Activated CD8-positive, alpha-beta T cell treated with anti-CD3 and anti-CD28 coated beads, Interleukin-2, amount 10 ng/mL, durations not matched to agents 7 days and 5 days (primary cell): ENCODE measurements at regions not wholly inside any gene's neighbourhood (a gene's known extent, or its start where the extent isn't known, plus 50 kb on each side); places are given as distances from the start of the nearest gene placed in this dataset.

Experiments used
- ATAC-seq: fragments of 150-1000 bp; cut with Tn5 transposase; one replicate; pipeline ENCODE4 v1.10.0; 2021; ENCODE audit warnings: moderate library complexity
- CTCF ChIA-PET: fragments of 350-600 bp; sonication (Branson Sonifier 250); formaldehyde crosslinking; loops from one replicate; lab custom pipeline; 2021; ENCODE audit warnings: antibody characterized with exemption; lab: Charles Lee
- POLR2A ChIA-PET: fragments of 350-600 bp; sonication (Branson Sonifier 250); formaldehyde crosslinking; loops from one replicate; lab custom pipeline; 2021; ENCODE audit warnings: antibody characterized with exemption; lab: Charles Lee
- DNase-seq: peaks from one replicate; pipeline ENCODE4 v3.0.0-alpha.2; 2020
- H3K27ac Mint-ChIP-seq: one replicate; pipeline ENCODE4 v1.8.0; 2021; ENCODE audit warnings: mild to moderate bottlenecking, mixed read lengths
- H3K27me3 Mint-ChIP-seq: one replicate; pipeline ENCODE4 v1.8.0; 2021; ENCODE audit warnings: low read depth, mixed read lengths
- H3K36me3 Mint-ChIP-seq: one replicate; pipeline ENCODE4 v1.8.0; 2021; ENCODE audit warnings: low read depth, mixed read lengths
- H3K4me1 Mint-ChIP-seq: one replicate; pipeline ENCODE4 v1.8.0; 2021; ENCODE audit warnings: low read depth, mixed read lengths
- H3K4me3 Mint-ChIP-seq: one replicate; pipeline ENCODE4 v1.8.0; 2021; ENCODE audit warnings: mild to moderate bottlenecking, mixed read lengths
- H3K9me3 Mint-ChIP-seq: one replicate; pipeline ENCODE4 v1.8.0; 2022; ENCODE audit warnings: mixed read lengths; ENCODE audit not compliant: insufficient read depth

DNA sequence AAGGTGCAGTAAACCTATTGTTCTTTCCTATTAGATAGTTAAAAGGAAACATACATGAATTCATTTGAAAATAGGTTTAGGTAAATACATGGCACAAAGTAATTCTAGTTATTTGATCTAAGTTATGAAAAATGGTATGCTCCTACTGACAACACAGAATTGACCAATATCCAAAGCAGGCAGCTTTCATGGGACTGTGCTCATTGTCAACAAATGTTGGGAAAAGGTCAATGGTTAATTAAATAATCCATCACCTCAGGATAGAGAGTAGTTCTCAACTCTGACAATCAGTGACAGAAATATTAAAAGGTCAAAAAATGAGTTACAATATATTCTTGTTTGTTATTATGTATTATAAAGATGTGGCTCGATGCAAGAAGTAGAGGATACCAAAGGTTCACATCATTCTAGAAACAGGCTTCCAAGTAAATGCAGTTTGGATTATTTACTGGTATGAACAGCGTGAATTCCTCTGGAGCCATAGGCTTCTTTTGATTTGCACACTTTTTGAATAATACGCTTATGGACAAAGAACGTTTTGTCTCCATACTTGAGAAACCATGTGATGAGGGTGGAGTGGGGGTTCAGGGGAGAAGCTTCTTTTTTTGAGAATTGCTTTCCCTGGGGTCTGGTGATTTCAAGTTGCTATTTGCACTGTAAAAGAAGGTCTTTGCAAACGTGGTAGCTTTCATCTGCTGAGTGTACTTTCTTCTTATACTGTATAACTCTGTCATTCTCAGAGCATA is 422.0 kb upstream of the ZEB2 start:
- Mint-ChIP-seq H3K4me1 (no peaks in the 10 kb centered on the region), H3K36me3 (no peaks in the 10 kb centered on the region), H3K27ac (no peak overlapping the region), H3K27me3 (no peaks in the 10 kb centered on the region), H3K4me3 (no peak overlapping the region), H3K9me3 (no peaks in the 10 kb centered on the region)
- ATAC-seq (no peak), DNase-seq (no peak)
- CTCF ChIA-PET = no interaction called here
- POLR2A ChIA-PET = no interaction called here

GRCh38 chr2:144939590-144939989 is 419.7 kb upstream of the ZEB2 start:
- H3K27ac Mint-ChIP-seq = no peak overlapping the region

DNA sequence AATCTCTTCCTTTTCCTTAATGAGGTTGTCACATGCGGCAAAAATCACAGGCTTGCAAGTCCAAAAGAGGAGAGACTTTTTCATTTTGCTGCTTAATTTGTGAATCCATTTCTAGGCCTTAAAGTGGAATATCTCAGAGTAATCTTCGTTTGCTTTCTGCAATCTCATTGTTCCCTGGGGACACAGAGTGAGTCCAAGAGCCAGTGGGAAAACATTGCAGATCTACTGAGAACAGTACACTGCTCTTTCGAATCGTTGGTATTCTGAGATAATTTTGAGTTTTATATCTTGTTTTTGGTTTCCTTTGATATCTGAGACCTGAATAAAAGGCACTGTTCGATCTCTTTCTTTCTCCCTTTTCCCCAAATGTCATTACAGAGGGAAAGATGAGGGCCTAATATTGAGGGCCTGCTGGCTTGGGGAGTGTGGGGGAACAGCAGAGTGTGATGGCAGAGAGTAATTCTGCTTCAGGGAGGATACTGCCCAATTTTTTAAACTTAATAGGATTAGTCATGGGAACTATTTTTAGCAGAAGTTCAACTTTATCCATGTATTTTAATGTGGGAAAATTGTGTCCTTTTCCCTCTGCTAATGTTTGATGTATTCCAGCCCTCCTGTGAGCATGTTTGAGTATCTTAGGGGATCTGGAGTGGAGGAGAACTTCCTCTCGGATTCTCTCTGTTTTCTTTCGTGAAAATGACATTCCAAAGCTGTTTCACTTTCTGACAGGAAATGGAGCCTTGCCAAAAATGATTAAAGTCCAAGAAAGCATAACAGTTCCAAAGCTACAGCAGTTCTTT is 418.2 kb upstream of the ZEB2 start:
- Mint-ChIP-seq H3K9me3 (no peaks in the 10 kb centered on the region), H3K27ac (no peak overlapping the region), H3K27me3 (no peaks in the 10 kb centered on the region), H3K36me3 (no peaks in the 10 kb centered on the region), H3K4me3 (no peak overlapping the region), H3K4me1 (no peaks in the 10 kb centered on the region)
- ChIA-PET POLR2A (no interaction called here), CTCF (no interaction called here)
- no peak for ATAC-seq
- DNase-seq = no peak

More at GRCh38 chr2:144939590-144939989, 419.7 kb upstream of the ZEB2 start:
- H3K4me3 Mint-ChIP-seq = no peak overlapping the region
- no peaks in the 10 kb centered on the region for H3K36me3 Mint-ChIP-seq
- no peaks in the 10 kb centered on the region for H3K4me1 Mint-ChIP-seq
- no peak for DNase-seq
- ATAC-seq = no peak
- CTCF ChIA-PET = no interaction called here
- POLR2A ChIA-PET = no interaction called here
- H3K27me3 Mint-ChIP-seq = no peaks in the 10 kb centered on the region
- H3K9me3 Mint-ChIP-seq = no peaks in the 10 kb centered on the region

DNA sequence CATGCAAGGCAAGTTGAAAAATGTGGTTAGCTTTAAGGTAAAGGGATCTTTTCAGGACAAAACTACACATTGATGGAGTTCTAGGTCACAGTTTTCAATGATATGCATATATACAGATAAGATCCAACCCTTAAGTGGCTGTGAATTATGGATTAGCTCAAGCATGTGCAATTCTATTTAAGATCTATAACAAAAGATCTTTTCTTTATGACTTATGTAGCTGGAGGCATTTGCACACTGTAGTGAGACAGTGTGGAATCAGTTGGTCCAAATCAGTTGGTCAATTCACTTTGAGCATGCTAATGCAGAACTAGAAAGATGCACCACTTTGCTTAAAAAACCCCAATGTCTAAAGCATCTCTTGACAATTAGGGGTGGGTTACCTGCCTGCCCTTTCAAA is 417.1 kb upstream of the ZEB2 start:
- no peaks in the 10 kb centered on the region for H3K9me3 Mint-ChIP-seq
- no peak overlapping the region for H3K4me3 Mint-ChIP-seq
- POLR2A ChIA-PET = no interaction called here
- no peaks in the 10 kb centered on the region for H3K36me3 Mint-ChIP-seq
- CTCF ChIA-PET = no interaction called here
- H3K27ac Mint-ChIP-seq = no peak overlapping the region
- no peaks in the 10 kb centered on the region for H3K4me1 Mint-ChIP-seq
- DNase-seq (no peak), ATAC-seq (no peak)
- H3K27me3 Mint-ChIP-seq = no peaks in the 10 kb centered on the region

GRCh38 chr2:144936442-144936841 is 416.5 kb upstream of the ZEB2 start:
- POLR2A ChIA-PET = no interaction called here
- Mint-ChIP-seq H3K36me3 (no peaks in the 10 kb centered on the region), H3K27me3 (no peaks in the 10 kb centered on the region), H3K9me3 (no peaks in the 10 kb centered on the region), H3K27ac (no peak overlapping the region), H3K4me1 (no peaks in the 10 kb centered on the region), H3K4me3 (no peak overlapping the region)
- DNase-seq (no peak), ATAC-seq (no peak)
- CTCF ChIA-PET = no interaction called here

DNA sequence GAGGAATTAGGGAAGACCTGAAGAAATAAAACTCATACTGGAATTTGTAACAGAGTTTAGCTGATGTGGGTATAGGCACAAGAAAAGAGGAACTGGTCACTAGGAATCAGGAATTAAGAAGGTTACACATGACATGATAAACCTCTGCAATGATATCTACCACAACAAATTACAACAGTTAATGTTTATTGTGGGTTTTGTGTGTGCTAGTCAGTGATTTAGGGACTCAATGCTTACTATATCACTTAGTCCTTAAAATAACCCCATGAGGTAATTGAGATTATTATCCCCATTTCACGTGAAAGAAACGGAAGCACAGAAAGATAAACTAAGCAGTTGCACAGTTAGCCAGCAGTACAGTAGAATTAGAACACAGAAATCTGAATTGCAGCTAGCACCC is 415.8 kb upstream of the ZEB2 start:
- no peak overlapping the region for H3K4me3 Mint-ChIP-seq
- POLR2A ChIA-PET = no interaction called here
- no peak for ATAC-seq
- no peaks in the 10 kb centered on the region for H3K27me3 Mint-ChIP-seq
- no peak overlapping the region for H3K27ac Mint-ChIP-seq
- CTCF ChIA-PET = no interaction called here
- no peaks in the 10 kb centered on the region for H3K9me3 Mint-ChIP-seq
- H3K36me3 Mint-ChIP-seq = no peaks in the 10 kb centered on the region
- DNase-seq = no peak
- H3K4me1 Mint-ChIP-seq = no peaks in the 10 kb centered on the region

DNA sequence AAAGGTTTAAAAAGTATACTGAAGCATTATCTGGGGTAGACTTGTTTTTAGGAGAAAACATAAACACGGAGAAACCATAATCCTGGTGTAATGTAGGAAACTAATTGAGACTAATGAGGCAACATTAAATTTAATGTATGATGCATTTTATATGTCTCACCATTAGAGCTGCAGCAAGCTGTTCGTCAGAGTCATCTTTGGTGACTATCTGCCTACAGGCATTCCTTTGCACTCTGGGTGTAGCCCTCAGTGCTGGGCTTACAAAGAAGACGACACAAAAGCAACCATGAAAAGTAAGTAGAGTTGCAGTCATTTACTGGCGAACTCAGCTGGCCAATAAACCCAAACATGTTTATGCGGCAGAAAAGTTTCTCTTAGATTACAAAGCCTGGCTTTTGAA is 415.3 kb upstream of the ZEB2 start:
- DNase-seq (no peak), ATAC-seq (no peak)
- Mint-ChIP-seq H3K4me1 (no peaks in the 10 kb centered on the region), H3K36me3 (no peaks in the 10 kb centered on the region), H3K4me3 (no peak overlapping the region), H3K27me3 (no peaks in the 10 kb centered on the region), H3K27ac (no peak overlapping the region), H3K9me3 (no peaks in the 10 kb centered on the region)
- POLR2A ChIA-PET = no interaction called here
- CTCF ChIA-PET = interaction anchor here (0.6 kb wide), 1 partner anchor 586 kb away, joined by 4 read pairs; no protein-coding TSS in a partner anchor

- H3K27me3 Mint-ChIP-seq = no peaks in the 10 kb centered on the region
Measured at GRCh38 chr2:144931960-144932359, 412.0 kb upstream of the ZEB2 start.

DNA sequence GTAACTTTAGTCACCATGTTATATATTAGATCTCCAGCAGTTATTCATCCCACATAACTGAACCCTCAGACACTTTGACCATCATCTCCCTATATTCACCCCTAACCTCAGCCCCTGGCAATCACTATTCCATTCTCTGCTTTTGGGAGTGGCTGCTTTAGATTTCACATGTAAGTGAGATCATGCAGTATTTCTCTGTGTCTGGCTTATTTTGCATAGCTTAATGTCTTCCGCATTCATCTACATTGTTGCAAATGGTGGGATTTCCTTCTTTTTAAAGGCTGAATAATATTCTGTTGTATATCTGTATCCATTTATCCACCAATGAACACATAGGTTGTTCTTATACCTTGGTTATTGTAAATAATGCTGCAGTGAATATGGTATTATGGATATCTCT is 411.6 kb upstream of the ZEB2 start:
- Mint-ChIP-seq H3K9me3 (no peaks in the 10 kb centered on the region), H3K27me3 (no peaks in the 10 kb centered on the region), H3K4me3 (no peak overlapping the region), H3K27ac (no peak overlapping the region), H3K4me1 (no peaks in the 10 kb centered on the region), H3K36me3 (no peaks in the 10 kb centered on the region)
- ChIA-PET POLR2A (no interaction called here), CTCF (no interaction called here)
- ATAC-seq (no peak), DNase-seq (no peak)

More at GRCh38 chr2:144931960-144932359, 412.0 kb upstream of the ZEB2 start:
- CTCF ChIA-PET = no interaction called here
- no peaks in the 10 kb centered on the region for H3K4me1 Mint-ChIP-seq
- H3K27ac Mint-ChIP-seq = no peak overlapping the region
- POLR2A ChIA-PET = interaction anchor here (0.7 kb wide), 1 partner anchor 798 kb away, joined by 3 read pairs; no protein-coding TSS in a partner anchor
- no peaks in the 10 kb centered on the region for H3K36me3 Mint-ChIP-seq
- DNase-seq (no peak), ATAC-seq (no peak)
- no peaks in the 10 kb centered on the region for H3K9me3 Mint-ChIP-seq
- H3K4me3 Mint-ChIP-seq = no peak overlapping the region

GRCh38 chr2:144927429-144927828 is 407.5 kb upstream of the ZEB2 start:
- Mint-ChIP-seq H3K4me3 (no peak overlapping the region), H3K36me3 (no peaks in the 10 kb centered on the region), H3K27ac (no peak overlapping the region), H3K9me3 (no peaks in the 10 kb centered on the region), H3K4me1 (no peaks in the 10 kb centered on the region), H3K27me3 (no peaks in the 10 kb centered on the region)
- no peak for DNase-seq
- ChIA-PET POLR2A (no interaction called here), CTCF (no interaction called here)
- ATAC-seq = no peak

DNA sequence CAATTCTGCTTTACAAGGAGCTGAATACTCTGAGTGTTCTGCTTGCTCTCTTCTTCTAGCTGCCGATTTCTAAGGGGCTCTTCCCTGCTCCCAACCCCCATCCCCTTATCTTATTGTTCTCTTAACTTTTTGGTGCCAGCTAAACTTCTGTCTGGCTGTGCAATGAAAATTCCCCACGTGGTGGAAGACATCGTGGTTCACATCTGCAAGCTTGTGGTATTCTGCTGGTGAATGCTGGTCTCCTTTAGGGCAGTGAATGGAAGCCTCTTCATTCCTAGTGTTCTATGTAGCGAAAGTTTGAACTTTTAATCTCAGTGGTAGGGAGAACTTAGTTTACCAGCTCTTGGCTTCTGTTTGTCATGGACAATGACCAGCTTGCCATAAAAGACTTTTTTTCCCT is 406.0 kb upstream of the ZEB2 start:
- Mint-ChIP-seq H3K27me3 (no peaks in the 10 kb centered on the region), H3K27ac (no peak overlapping the region), H3K4me1 (no peaks in the 10 kb centered on the region), H3K4me3 (no peak overlapping the region), H3K36me3 (no peaks in the 10 kb centered on the region), H3K9me3 (no peaks in the 10 kb centered on the region)
- CTCF ChIA-PET = interaction anchor here (1.2 kb wide), 1 partner anchor 66 kb away, joined by 3 read pairs; no protein-coding TSS in a partner anchor
- DNase-seq = no peak
- ATAC-seq = no peak
- POLR2A ChIA-PET = no interaction called here

GRCh38 chr2:144924827-144925226 is 404.9 kb upstream of the ZEB2 start:
- no peaks in the 10 kb centered on the region for H3K27me3 Mint-ChIP-seq
- ATAC-seq = no peak
- POLR2A ChIA-PET = no interaction called here
- H3K4me3 Mint-ChIP-seq = no peak overlapping the region
- DNase-seq = no peak
- no peak overlapping the region for H3K27ac Mint-ChIP-seq
- no peaks in the 10 kb centered on the region for H3K36me3 Mint-ChIP-seq
- H3K4me1 Mint-ChIP-seq = no peaks in the 10 kb centered on the region
- no peaks in the 10 kb centered on the region for H3K9me3 Mint-ChIP-seq
- CTCF ChIA-PET = no interaction called here
